M059J (cell line): ENCODE measurements at regions not wholly inside any gene's neighbourhood (a gene's known extent, or its start where the extent isn't known, plus 50 kb on each side); places are given as distances from the start of the nearest gene placed in this dataset.
A peak's percentile ranks its signal among the peaks of the same experiment; 100 is the strongest.

ENCODE experiments used
- DNase-seq: peaks from one replicate; pipeline ENCODE4 v3.0.0-alpha.2; 2012; ENCODE audit warnings: low read depth

DNA sequence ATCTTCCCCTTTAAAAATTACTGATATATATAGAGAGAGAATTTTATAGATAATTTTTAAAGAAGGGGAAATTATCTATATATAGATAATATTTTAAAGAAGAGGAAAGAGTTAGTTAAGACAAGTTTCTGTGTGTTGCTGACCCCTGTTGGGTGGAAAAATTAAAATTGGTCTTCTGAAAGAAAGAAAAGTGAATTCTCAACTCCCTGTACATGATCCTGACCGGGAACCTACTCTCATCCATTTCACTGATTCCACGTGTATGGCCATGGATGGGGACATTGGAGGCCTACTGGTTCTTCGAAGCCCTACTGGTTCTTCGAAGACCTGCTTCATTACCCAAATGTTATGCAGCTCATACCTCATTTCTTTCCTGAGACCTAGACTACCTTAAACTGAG lies 53.0 kb upstream of the TCF21 start:
- DNase-seq: no peak

DNA sequence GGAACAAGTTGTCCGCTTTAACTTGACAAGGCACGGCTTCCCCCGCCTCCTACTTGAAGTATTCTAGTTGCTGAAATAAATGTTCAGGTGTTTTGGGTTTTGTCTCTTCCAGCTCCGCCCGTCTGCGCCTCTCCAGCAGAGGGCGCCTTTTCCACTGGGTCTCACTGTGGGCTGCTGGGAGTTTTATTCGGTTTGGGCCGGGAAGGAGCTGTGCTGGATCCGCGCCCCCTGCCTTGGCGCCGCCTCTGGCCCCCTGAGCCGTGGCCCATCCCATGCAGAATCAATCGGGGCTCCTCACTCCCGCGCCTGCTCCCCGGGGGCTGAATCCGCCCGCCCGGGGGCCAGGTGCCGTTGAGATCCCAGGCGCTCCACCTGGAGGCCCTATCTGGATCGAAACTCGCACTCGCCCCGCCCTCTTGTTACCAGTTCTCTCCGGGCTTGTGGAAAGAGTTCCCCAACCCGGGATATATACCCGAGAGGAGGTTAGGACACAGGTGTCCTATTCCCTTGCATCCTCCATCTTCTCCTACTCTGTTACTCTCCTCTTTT lies 51.0 kb upstream of the TCF21 start:
- peak; percentile 61 for DNase-seq
